Neural progenitor cell (in vitro differentiated cells): ENCODE measurements at regions not wholly inside any gene's neighbourhood (a gene's known extent, or its start where the extent isn't known, plus 50 kb on each side); places are given as distances from the start of the nearest gene placed in this dataset.
"Not testable (repeated sequence)": the region's sequence is repeated elsewhere in the genome, so short reads cannot be mapped to it uniquely, and the experiment has no call there.

Experiments used
- EZH2 ChIP-seq: fragments of 200-600 bp; sonication (generic); IDR thresholded peaks from 2 replicates; pipeline ENCODE4 v1.6.1; 2017; ENCODE audit warnings: antibody characterized with exemption, mild to moderate bottlenecking, moderate library complexity
- TF ChIP-seq, protein P1 (sequence below): fragments of 200-600 bp; sonication (generic); IDR thresholded peaks from 2 replicates; pipeline ENCODE4 v1.5.1; 2017; ENCODE audit warnings: antibody characterized with exemption, mild to moderate bottlenecking

DNA sequence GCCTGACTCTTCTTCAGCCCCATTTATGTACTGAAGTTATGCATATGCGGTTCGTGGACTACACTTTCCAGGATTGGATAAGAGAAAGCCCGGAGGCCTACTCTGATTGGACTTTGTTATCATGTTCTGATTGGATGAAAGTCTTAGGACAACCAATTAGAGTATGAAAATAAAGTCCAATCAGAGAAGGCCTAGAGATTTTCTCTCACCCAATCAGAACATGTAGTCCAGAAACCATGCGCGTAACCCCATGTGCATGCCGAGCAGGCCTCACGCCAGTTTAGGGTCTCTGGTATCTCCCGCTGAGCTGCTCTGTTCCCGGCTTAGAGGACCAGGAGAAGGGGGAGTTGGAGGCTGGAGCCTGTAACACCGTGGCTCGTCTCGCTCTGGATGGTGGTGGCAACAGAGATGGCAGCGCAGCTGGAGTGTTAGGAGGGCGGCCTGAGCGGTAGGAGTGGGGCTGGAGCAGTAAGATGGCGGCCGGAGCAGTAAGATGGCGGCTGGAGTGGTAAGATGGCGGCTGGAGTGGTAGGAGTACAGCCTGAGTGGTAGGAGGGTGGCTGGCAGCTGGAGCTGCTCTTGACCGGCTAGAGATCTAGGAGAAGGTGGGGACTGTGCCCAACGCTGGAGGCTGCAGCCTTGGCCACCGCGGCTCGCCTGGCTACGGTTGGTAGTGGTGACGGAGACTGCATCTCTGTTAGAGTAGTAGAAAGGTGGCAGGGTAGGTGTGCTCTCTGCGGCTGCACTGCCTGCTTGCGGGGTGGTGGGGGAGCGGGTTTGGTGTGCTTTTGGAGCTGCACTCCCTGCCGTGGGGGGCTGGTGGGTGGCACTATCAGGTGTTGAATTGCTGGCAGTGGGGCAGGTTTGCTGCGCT is 107.9 kb upstream of the TPTE start:
- TF ChIP-seq, protein P1, sequence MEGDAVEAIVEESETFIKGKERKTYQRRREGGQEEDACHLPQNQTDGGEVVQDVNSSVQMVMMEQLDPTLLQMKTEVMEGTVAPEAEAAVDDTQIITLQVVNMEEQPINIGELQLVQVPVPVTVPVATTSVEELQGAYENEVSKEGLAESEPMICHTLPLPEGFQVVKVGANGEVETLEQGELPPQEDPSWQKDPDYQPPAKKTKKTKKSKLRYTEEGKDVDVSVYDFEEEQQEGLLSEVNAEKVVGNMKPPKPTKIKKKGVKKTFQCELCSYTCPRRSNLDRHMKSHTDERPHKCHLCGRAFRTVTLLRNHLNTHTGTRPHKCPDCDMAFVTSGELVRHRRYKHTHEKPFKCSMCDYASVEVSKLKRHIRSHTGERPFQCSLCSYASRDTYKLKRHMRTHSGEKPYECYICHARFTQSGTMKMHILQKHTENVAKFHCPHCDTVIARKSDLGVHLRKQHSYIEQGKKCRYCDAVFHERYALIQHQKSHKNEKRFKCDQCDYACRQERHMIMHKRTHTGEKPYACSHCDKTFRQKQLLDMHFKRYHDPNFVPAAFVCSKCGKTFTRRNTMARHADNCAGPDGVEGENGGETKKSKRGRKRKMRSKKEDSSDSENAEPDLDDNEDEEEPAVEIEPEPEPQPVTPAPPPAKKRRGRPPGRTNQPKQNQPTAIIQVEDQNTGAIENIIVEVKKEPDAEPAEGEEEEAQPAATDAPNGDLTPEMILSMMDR: not testable (repeated sequence)
- not testable (repeated sequence) for TF ChIP-seq EZH2
